GM12874 (cell line): ENCODE measurements at regions not wholly inside any gene's neighbourhood (a gene's known extent, or its start where the extent isn't known, plus 50 kb on each side); places are given as distances from the start of the nearest gene placed in this dataset.

Source experiments
- CTCF ChIP-seq: IDR thresholded peaks from 2 replicates; pipeline ENCODE4 v1.5.1; 2011; ENCODE audit warnings: low read depth, mild to moderate bottlenecking, control low read depth, low read length, moderate library complexity; ENCODE audit not compliant: insufficient read depth

DNA sequence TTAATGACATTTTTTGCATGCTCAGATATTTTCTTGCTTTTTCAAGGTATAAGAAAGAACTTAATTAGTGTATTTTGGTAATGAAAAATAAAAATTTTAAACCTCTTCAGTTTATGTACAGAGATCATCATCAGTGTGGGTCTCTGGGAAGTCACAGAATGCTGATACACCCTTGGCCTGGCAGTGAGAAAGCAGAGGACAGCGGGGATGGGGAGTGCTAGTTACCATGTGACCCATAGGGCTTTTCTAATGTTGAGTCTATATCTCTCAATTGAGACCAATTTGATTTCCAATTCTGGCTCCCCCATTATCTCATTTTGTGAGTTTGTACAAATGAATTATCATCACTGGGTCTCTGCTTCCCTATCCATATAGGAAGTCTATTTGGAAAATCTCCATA lies 305.7 kb downstream of the CYRIA start:
- no peak for TF ChIP-seq CTCF

DNA sequence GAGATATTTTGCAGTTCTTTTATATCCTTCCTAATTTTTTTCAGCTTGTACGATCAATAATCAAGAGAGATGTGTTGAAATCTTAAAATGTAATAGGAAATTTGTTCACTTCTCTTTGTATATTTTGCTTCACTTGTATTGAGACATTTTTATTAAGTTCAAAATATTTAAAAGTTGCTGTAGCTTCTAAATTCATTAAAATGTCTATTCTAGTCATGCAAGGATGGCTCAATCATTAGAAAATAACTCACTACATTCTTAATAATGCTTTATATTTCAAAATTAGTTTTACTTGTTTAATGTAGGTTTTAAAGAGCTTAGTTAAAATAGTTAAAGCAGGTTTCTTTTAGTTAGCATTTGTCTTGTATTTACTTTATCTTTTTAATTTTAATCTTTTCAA lies 308.4 kb downstream of the CYRIA start:
- TF ChIP-seq CTCF: no peak

- TF ChIP-seq CTCF: no peak
These were observed 314.1 kb downstream of the CYRIA start for GRCh38 chr2:16351541-16351940.

DNA sequence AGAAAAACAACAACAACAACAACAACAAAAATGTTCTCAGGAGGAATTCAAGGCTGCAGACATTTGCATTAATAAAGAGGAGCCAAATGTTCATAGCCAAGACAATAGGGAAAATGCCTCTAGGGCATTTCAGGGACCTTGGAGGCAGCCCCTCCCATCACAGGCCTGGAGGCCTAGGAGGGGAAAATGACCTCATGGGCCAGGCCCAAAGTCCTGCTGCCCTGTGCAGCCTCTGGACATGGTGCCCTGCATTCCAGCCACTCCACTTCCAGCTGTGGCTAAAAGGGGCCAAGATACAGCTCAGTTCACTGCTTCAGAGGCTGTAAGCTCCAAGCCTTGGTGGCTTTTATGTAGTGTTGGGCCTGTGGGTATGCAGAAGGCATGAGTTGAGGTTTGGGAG lies 314.5 kb downstream of the CYRIA start:
- no peak for TF ChIP-seq CTCF

- TF ChIP-seq CTCF: no peak
These were observed 315.4 kb downstream of the CYRIA start for GRCh38 chr2:16350211-16350610.

- TF ChIP-seq CTCF: no peak
These were observed 315.8 kb downstream of the CYRIA start for GRCh38 chr2:16349811-16350210.

DNA sequence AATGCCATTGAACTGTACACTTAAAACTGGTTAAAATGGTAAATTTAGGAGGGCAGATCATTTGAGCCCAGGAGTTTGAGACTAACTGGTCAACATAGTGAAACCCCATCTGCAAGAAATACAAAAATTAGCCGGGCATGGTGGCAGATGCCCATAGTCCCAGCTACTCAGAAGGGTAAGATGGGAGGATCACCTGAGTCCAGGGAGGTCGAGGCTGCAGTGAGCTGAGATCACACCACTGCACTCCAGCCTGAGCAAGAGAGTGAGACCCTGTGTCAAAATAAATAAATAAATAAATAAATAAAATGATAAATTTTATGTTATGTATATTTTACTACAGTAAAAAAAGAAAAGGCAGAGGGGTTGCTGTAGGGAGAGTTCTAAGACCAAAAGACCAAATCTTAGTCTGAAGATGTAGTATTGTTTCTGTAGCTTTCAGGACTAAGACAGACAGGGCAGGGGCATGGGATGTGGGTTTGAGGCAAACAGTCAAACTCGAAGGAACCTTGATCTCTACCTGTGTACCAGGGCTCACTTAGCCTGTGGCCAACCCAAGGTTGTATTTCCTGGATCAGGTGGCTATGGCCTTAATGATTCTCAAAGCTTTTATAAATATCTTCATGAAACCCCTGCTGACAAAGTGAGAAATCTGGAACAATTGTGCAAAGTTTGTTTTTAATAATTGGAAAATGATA lies 316.7 kb downstream of the CYRIA start:
- no peak for TF ChIP-seq CTCF

DNA sequence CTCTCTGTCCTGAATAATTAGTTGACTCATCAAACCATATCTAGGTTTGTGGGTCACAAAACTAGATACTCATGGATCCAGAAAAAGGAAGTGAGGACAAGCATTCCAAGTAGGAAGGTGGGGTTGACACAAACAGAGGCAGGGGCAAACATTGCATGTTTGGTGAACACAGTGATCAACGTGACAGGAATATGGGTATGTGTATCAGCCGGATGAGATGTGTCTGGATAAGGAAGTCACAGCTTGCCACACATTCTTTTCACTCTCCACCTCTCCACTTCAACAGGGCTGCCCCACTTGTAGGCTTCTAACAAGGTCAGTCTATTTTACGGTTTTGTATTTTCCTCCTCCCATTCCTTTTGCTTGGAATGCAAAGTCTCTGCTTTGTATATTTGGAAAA lies 319.0 kb downstream of the CYRIA start:
- TF ChIP-seq CTCF: no peak
